ENCODE measurements at regions not wholly inside any gene's neighbourhood (a gene's known extent, or its start where the extent isn't known, plus 50 kb on each side); places are given as distances from the start of the nearest gene placed in this dataset.

- no peaks in the 10 kb centered on the region for H3K36me3 ChIP-seq (ENCODE audit: low read depth, missing control alignments)
- intact Hi-C loops (cut with DNase I; ENCODE audit: low total_unique reads): loop anchor here (10.0 kb wide), 1 partner anchor 172 kb away; no protein-coding TSS in a partner anchor
- DNase-seq: no peak
- H3K27ac ChIP-seq: peak overlapping the region in 1 of 2 donors; percentile 64
- H3K27me3 ChIP-seq: no peaks in the 10 kb centered on the region
- H3K9me3 ChIP-seq: no peaks in the 10 kb centered on the region
- WGBS, 2 donors: 11 to 12% methylated on average over 16 of the region's 17 CpGs
- H3K4me1 ChIP-seq: no peaks in the 10 kb centered on the region
- no peak for TF ChIP-seq POLR2A (IDR thresholded peaks at IDR 0.05)
- TF ChIP-seq CTCF (IDR thresholded peaks at IDR 0.05): no peak
- H3K4me3 ChIP-seq: no peak overlapping the region
Observed at GRCh38 chr13:24052547-24053518, 107.7 kb upstream of the SPATA13 start.

GRCh38 chr13:24053519-24054251 lies 106.8 kb upstream of the SPATA13 start:
- WGBS, 2 donors: 33 to 55% methylated on average over 9 of the region's 9 CpGs
- DNase-seq: peak; percentile 68
- intact Hi-C loops (cut with DNase I; ENCODE audit: low total_unique reads): loop anchor here (10.0 kb wide), 1 partner anchor 171 kb away; no protein-coding TSS in a partner anchor

GRCh38 chr13:24056616-24057137 lies 103.8 kb upstream of the SPATA13 start:
- no peaks in the 10 kb centered on the region for H3K9me3 ChIP-seq
- no peaks in the 10 kb centered on the region for H3K27me3 ChIP-seq
- 72 to 88% methylated on average over 8 of the region's 8 CpGs for WGBS, 2 donors
- no peak overlapping the region for H3K4me3 ChIP-seq
- no peak for DNase-seq
- H3K36me3 ChIP-seq (ENCODE audit: low read depth, missing control alignments): no peaks in the 10 kb centered on the region
- H3K4me1 ChIP-seq: no peaks in the 10 kb centered on the region
- no peak overlapping the region for H3K27ac ChIP-seq
- intact Hi-C loops (cut with DNase I; ENCODE audit: low total_unique reads): loop anchor here (10.0 kb wide), 1 partner anchor 168 kb away; no protein-coding TSS in a partner anchor
- TF ChIP-seq POLR2A (IDR thresholded peaks at IDR 0.05) (no peak), CTCF (IDR thresholded peaks at IDR 0.05) (no peak)

More at GRCh38 chr13:24053519-24054251, 106.8 kb upstream of the SPATA13 start:
- Histone ChIP-seq H3K36me3 (ENCODE audit: low read depth, missing control alignments) (no peaks in the 10 kb centered on the region), H3K9me3 (no peaks in the 10 kb centered on the region), H3K4me1 (no peaks in the 10 kb centered on the region), H3K27me3 (no peaks in the 10 kb centered on the region), H3K27ac (peak overlapping the region in 1 of 2 donors; percentile 64), H3K4me3 (no peak overlapping the region)
- peak; percentile 40 to 50 (median 45) for TF ChIP-seq CTCF (IDR thresholded peaks at IDR 0.05)
- no peak for TF ChIP-seq POLR2A (IDR thresholded peaks at IDR 0.05)

GRCh38 chr13:24060993-24061392 lies 99.5 kb upstream of the SPATA13 start:
- Histone ChIP-seq H3K27me3 (no peaks in the 10 kb centered on the region), H3K4me1 (peaks cover 12% of the 10 kb centered on the region), H3K36me3 (ENCODE audit: low read depth, missing control alignments) (no peaks in the 10 kb centered on the region), H3K4me3 (no peak overlapping the region), H3K9me3 (no peaks in the 10 kb centered on the region), H3K27ac (no peak overlapping the region)
- intact Hi-C loops (cut with DNase I; ENCODE audit: low total_unique reads): no loop called here
- no peak for DNase-seq
- TF ChIP-seq CTCF (IDR thresholded peaks at IDR 0.05) (no peak), POLR2A (IDR thresholded peaks at IDR 0.05) (no peak)
- WGBS, 2 donors: 67 to 96% methylated on average over 2 of the region's 2 CpGs

Measured in testis (tissue), 2 donors.